ENCODE measurements at regions not wholly inside any gene's neighbourhood (a gene's known extent, or its start where the extent isn't known, plus 50 kb on each side); places are given as distances from the start of the nearest gene placed in this dataset.

DNA sequence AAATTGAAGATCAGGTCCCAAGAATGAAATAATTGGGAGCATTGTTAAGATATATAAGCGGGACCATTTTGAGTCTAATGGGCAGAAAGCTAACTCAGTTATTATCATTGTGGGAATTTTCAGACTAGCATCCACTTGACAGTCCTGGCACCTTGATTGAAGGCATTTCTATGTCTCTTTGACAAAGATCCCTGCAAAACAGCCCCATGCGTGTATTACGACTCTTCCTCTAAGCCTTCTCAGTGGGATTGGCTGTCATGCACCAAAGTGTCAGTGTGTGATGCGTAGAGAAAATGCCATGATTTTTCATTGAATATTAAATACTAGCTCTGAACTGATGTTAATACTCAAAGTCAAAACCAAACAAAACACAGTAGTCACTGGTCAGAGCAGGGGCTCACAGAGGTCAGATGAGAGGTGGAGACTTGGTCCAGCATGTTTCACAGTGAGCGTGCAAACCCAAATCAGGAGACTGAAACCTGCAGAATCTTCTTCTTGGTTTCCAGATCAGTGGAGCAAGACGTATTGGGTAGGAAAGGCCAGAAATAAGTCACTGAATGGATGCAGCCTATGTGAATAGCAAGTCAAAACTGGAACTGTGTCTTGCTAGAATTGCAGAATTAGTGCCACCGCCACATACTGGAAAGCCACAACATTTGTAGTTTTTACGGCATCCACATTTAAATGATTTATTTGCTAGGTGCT, 303.6 kb upstream of the AKR1E2 start:
- H3K27ac Mint-ChIP-seq, result no peak overlapping the region
- no peaks in the 10 kb centered on the region for H3K9me3 Mint-ChIP-seq
- no peak for DNase-seq
- no peaks in the 10 kb centered on the region for H3K36me3 Mint-ChIP-seq (ENCODE audit: low read depth)
- CTCF ChIA-PET, result no interaction called here
- peaks cover 14% of the 10 kb centered on the region for H3K27me3 Mint-ChIP-seq (ENCODE audit: low read depth)
- H3K4me3 Mint-ChIP-seq, result no peak overlapping the region
- no peaks in the 10 kb centered on the region for H3K4me1 Mint-ChIP-seq (ENCODE audit: low read depth)
- intact Hi-C loops (cut with micrococcal nuclease), result no loop called here

- Mint-ChIP-seq H3K4me1 (ENCODE audit: low read depth) (no peaks in the 10 kb centered on the region), H3K4me3 (no peak overlapping the region), H3K36me3 (ENCODE audit: low read depth) (no peaks in the 10 kb centered on the region), H3K27me3 (ENCODE audit: low read depth) (peaks cover 24% of the 10 kb centered on the region), H3K9me3 (peaks cover 4% of the 10 kb centered on the region), H3K27ac (no peak overlapping the region)
- CTCF ChIA-PET, result no interaction called here
- no peak for DNase-seq
- intact Hi-C loops (cut with micrococcal nuclease), result no loop called here
Measured at GRCh38 chr10:4519658-4520402, 306.2 kb upstream of the AKR1E2 start.

GRCh38 chr10:4517746-4518145, 308.3 kb upstream of the AKR1E2 start:
- Mint-ChIP-seq H3K4me1 (ENCODE audit: low read depth) (peaks cover 9% of the 10 kb centered on the region), H3K4me3 (no peak overlapping the region), H3K27ac (no peak overlapping the region), H3K36me3 (ENCODE audit: low read depth) (no peaks in the 10 kb centered on the region), H3K27me3 (ENCODE audit: low read depth) (peaks cover 26% of the 10 kb centered on the region), H3K9me3 (peaks cover 4% of the 10 kb centered on the region)
- intact Hi-C loops (cut with micrococcal nuclease), result no loop called here
- CTCF ChIA-PET, result no interaction called here
- no peak for DNase-seq

DNA sequence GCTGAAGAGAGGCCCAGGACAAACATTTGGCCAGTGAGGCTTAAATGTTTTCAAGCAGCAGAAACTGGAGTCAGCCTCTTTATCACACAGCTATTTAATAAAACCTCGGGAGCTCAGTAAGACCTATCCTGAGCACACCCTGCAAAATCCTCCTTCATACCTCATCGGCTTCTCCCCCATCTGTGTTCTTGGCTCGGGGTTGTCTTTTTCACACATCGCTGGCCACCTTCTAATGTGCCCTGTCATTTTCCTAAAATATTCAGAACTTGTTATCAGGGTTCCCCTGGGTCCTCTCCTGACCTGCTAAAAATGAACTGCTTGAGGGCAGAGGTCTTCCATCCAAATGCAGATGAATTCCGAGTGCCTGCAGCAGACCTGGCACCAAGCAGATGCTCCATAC, 310.3 kb upstream of the AKR1E2 start:
- Mint-ChIP-seq H3K27me3 (ENCODE audit: low read depth) (peaks cover 26% of the 10 kb centered on the region), H3K9me3 (peaks cover 4% of the 10 kb centered on the region), H3K4me3 (no peak overlapping the region), H3K36me3 (ENCODE audit: low read depth) (no peaks in the 10 kb centered on the region), H3K4me1 (ENCODE audit: low read depth) (peaks cover 9% of the 10 kb centered on the region), H3K27ac (no peak overlapping the region)
- intact Hi-C loops (cut with micrococcal nuclease), result loop anchor here (2.0 kb wide), 1 partner anchor 141 kb away; no protein-coding TSS in a partner anchor
- DNase-seq, result no peak
- CTCF ChIA-PET, result no interaction called here

GRCh38 chr10:4514445-4515108, 311.4 kb upstream of the AKR1E2 start:
- Mint-ChIP-seq H3K4me1 (ENCODE audit: low read depth) (peaks cover 9% of the 10 kb centered on the region), H3K9me3 (peaks cover 4% of the 10 kb centered on the region), H3K27ac (no peak overlapping the region), H3K4me3 (no peak overlapping the region), H3K27me3 (ENCODE audit: low read depth) (peaks cover 25% of the 10 kb centered on the region), H3K36me3 (ENCODE audit: low read depth) (no peaks in the 10 kb centered on the region)
- DNase-seq, result peak; percentile 12
- CTCF ChIA-PET, result interaction anchor here (0.6 kb wide), 2 partner anchors 120 to 142 kb away, joined by 3 read pairs; no protein-coding TSS in a partner anchor
- intact Hi-C loops (cut with micrococcal nuclease), result loop anchor here (2.0 to 5.0 kb wide), 2 partner anchors 142 to 253 kb away; no protein-coding TSS in a partner anchor

DNA sequence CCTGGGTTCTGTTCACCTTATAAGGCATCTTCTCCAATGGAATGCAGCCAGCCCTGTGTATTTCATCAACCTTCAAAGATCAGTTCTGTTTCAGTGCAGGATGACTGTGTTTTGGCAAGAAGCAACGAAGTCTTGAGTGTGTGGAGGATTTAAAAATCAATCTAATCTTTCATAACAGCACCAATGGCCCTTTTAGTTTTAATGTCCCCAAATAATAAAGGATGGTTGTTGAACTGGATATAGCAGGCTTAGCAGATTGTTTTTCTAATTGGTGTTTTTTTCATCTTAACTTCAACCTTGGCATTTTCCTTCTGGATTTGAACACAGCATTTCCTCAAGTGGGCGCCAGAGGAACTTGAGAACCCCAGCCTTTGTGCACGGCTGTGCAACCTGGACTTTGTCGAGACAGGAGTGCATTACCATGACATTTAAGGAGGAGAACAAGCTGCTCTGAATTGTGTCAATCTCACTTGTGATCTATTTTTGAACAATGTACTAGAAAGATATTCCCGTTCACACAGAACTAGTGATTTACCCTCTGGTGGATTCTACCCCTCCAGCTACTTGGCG, 313.3 kb upstream of the AKR1E2 start:
- CTCF ChIA-PET, result interaction anchor here (0.7 to 0.8 kb wide), 2 partner anchors 59 to 229 kb away, joined by 3 to 4 read pairs; no protein-coding TSS in a partner anchor
- intact Hi-C loops (cut with micrococcal nuclease), result loop anchor here (5.0 kb wide), 1 partner anchor 255 kb away; no protein-coding TSS in a partner anchor
- peak; percentile 41 for DNase-seq

GRCh38 chr10:4512196-4512595, 313.8 kb upstream of the AKR1E2 start:
- peaks cover 14% of the 10 kb centered on the region for H3K27me3 Mint-ChIP-seq (ENCODE audit: low read depth)
- H3K36me3 Mint-ChIP-seq (ENCODE audit: low read depth), result no peaks in the 10 kb centered on the region
- CTCF ChIA-PET, result no interaction called here
- peaks cover 3% of the 10 kb centered on the region for H3K9me3 Mint-ChIP-seq
- peaks cover 9% of the 10 kb centered on the region for H3K4me1 Mint-ChIP-seq (ENCODE audit: low read depth)
- H3K27ac Mint-ChIP-seq, result no peak overlapping the region
- intact Hi-C loops (cut with micrococcal nuclease), result loop anchor here (5.0 kb wide), 1 partner anchor 255 kb away; no protein-coding TSS in a partner anchor
- no peak for DNase-seq
- H3K4me3 Mint-ChIP-seq, result no peak overlapping the region

More for the DNA sequence above, 313.3 kb upstream of the AKR1E2 start:
- H3K9me3 Mint-ChIP-seq, result peaks cover 4% of the 10 kb centered on the region
- no peaks in the 10 kb centered on the region for H3K36me3 Mint-ChIP-seq (ENCODE audit: low read depth)
- no peak overlapping the region for H3K27ac Mint-ChIP-seq
- no peak overlapping the region for H3K4me3 Mint-ChIP-seq
- H3K4me1 Mint-ChIP-seq (ENCODE audit: low read depth), result peaks cover 9% of the 10 kb centered on the region
- H3K27me3 Mint-ChIP-seq (ENCODE audit: low read depth), result peaks cover 20% of the 10 kb centered on the region

GRCh38 chr10:4511509-4511908, 314.5 kb upstream of the AKR1E2 start:
- intact Hi-C loops (cut with micrococcal nuclease), result loop anchor here (5.0 kb wide), 1 partner anchor 256 kb away; no protein-coding TSS in a partner anchor
- Mint-ChIP-seq H3K27ac (no peak overlapping the region), H3K27me3 (ENCODE audit: low read depth) (peaks cover 13% of the 10 kb centered on the region), H3K4me3 (no peak overlapping the region), H3K36me3 (ENCODE audit: low read depth) (no peaks in the 10 kb centered on the region), H3K4me1 (ENCODE audit: low read depth) (peaks cover 9% of the 10 kb centered on the region), H3K9me3 (no peaks in the 10 kb centered on the region)
- DNase-seq, result no peak
- CTCF ChIA-PET, result no interaction called here

DNA sequence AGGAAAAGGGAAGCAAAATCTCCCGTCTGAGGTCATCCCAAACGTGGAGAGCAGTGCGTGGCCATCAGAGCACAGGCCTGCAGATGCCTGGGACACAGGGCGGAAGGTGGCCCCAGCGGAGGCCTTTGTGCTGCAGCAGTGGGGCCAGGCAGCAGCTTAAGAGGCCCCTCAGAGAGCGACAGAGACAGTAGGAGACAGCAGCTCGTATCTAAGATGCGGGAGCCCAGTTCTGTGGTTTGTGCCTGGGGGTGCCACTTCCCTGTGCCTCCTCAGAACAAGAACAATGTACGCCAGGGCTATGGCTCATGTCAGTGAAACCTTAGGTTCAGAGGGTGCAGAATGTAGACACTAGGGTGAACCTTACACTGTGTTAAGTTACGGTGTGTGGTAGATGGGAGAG, 316.6 kb upstream of the AKR1E2 start:
- DNase-seq, result no peak
- Mint-ChIP-seq H3K27me3 (ENCODE audit: low read depth) (peaks cover 5% of the 10 kb centered on the region), H3K4me3 (no peak overlapping the region), H3K4me1 (ENCODE audit: low read depth) (peaks cover 6% of the 10 kb centered on the region), H3K36me3 (ENCODE audit: low read depth) (no peaks in the 10 kb centered on the region), H3K9me3 (no peaks in the 10 kb centered on the region), H3K27ac (no peak overlapping the region)
- CTCF ChIA-PET, result no interaction called here
- intact Hi-C loops (cut with micrococcal nuclease), result no loop called here

- CTCF ChIA-PET, result interaction anchor here (0.6 kb wide), 1 partner anchor 35 kb away, joined by 3 read pairs; no protein-coding TSS in a partner anchor
- intact Hi-C loops (cut with micrococcal nuclease), result no loop called here
- no peak for DNase-seq
- Mint-ChIP-seq H3K27me3 (ENCODE audit: low read depth) (peaks cover 2% of the 10 kb centered on the region), H3K4me1 (ENCODE audit: low read depth) (no peaks in the 10 kb centered on the region), H3K36me3 (ENCODE audit: low read depth) (no peaks in the 10 kb centered on the region), H3K4me3 (no peak overlapping the region), H3K27ac (no peak overlapping the region), H3K9me3 (no peaks in the 10 kb centered on the region)
Measured at GRCh38 chr10:4506095-4506494, 319.9 kb upstream of the AKR1E2 start.

DNA sequence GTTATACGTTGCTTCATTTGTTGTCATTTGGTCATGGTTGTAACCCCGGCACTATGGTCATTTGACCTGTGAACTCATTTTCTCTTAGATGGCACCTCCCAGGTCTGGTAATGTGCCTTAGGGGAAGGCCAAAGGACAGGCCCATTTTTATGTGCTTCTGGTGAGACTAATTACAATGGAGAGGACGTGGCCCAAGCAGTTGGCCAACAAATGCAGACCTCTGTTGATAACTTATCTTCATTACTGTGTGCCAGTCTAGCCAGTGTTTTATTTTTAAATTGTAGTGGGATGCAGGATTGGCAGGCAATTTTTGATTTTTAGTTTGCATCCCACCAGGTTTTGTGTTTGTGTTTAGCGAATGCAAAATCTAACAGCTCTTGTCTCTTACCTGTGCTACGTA, 321.5 kb upstream of the AKR1E2 start:
- no peak for DNase-seq
- Mint-ChIP-seq H3K27me3 (ENCODE audit: low read depth) (no peaks in the 10 kb centered on the region), H3K4me1 (ENCODE audit: low read depth) (no peaks in the 10 kb centered on the region), H3K27ac (no peak overlapping the region), H3K36me3 (ENCODE audit: low read depth) (no peaks in the 10 kb centered on the region), H3K4me3 (no peak overlapping the region), H3K9me3 (no peaks in the 10 kb centered on the region)
- intact Hi-C loops (cut with micrococcal nuclease), result no loop called here
- CTCF ChIA-PET, result no interaction called here

DNA sequence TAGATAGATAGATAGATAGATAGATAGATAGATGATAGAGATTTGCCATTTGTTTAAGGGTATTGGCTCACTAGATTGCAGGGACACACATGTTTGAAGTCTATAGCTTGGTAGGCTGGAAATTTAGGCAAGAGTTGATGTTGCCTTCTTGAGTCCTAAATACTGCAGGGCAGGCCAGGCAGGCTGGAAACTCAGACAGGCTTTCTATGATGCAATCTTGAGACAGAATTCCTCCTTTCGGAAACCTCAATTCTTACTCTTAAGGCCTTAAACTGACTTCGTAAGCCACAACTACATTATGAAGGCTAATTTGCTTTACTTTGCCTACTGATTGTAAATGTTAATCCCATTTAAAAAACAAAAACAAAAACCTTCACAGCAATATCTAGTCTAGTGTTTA, 322.9 kb upstream of the AKR1E2 start:
- DNase-seq, result no peak
- H3K36me3 Mint-ChIP-seq (ENCODE audit: low read depth), result no peaks in the 10 kb centered on the region
- no peaks in the 10 kb centered on the region for H3K4me1 Mint-ChIP-seq (ENCODE audit: low read depth)
- CTCF ChIA-PET, result no interaction called here
- H3K4me3 Mint-ChIP-seq, result no peak overlapping the region
- intact Hi-C loops (cut with micrococcal nuclease), result no loop called here
- H3K27me3 Mint-ChIP-seq (ENCODE audit: low read depth), result no peaks in the 10 kb centered on the region
- no peak overlapping the region for H3K27ac Mint-ChIP-seq
- H3K9me3 Mint-ChIP-seq, result no peaks in the 10 kb centered on the region

Data from activated naive CD4-positive, alpha-beta T cell treated with anti-CD3 and anti-CD28 coated beads for 36 hours (primary cell).